ENCODE measurements at regions not wholly inside any gene's neighbourhood (a gene's known extent, or its start where the extent isn't known, plus 50 kb on each side); places are given as distances from the start of the nearest gene placed in this dataset.

DNA sequence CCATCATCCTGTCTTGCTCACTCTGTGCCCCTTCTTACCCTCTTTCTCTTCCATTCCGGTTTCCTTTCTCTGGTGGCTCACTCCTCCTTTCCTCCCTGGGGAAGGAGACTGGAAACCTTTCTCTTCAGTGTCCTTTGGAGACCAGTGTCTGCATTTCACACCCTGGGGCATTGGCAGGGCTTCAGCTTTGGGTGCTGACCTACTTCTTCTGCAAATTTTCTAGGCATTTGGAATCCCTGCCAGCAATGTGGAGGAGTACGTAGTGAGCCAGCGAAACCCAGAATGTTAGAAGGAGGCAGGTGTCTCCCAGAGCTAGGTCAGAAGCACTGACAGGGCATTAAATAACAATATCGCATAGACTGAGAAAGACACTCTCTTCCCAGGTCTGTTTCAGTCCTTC, 122.2 kb downstream of the SLC28A3 start:
- Mint-ChIP-seq H3K27ac (no peak overlapping the region), H3K4me1 (no peaks in the 10 kb centered on the region), H3K27me3 (peaks cover 10% of the 10 kb centered on the region), H3K4me3 (no peak overlapping the region), H3K36me3 (ENCODE audit: low read depth) (no peaks in the 10 kb centered on the region)
- no peak for ATAC-seq
- no peak for DNase-seq
- H3K9me3 ChIP-seq (ENCODE audit: control insufficient read depth, low read length, poor library complexity, severe bottlenecking) = no peaks in the 10 kb centered on the region

GRCh38 chr9:84224246-84224645, 116.3 kb downstream of the SLC28A3 start:
- H3K4me1 Mint-ChIP-seq = peaks cover 2% of the 10 kb centered on the region

More at GRCh38 chr9:84224246-84224645, 116.3 kb downstream of the SLC28A3 start:
- Mint-ChIP-seq H3K27ac (no peak overlapping the region), H3K4me3 (no peak overlapping the region), H3K36me3 (ENCODE audit: low read depth) (no peaks in the 10 kb centered on the region), H3K27me3 (peaks cover 16% of the 10 kb centered on the region)
- ATAC-seq (no peak), DNase-seq (no peak)
- H3K9me3 ChIP-seq (ENCODE audit: control insufficient read depth, low read length, poor library complexity, severe bottlenecking) = no peaks in the 10 kb centered on the region
